ENCODE measurements at regions not wholly inside any gene's neighbourhood (a gene's known extent, or its start where the extent isn't known, plus 50 kb on each side); places are given as distances from the start of the nearest gene placed in this dataset.

DNA sequence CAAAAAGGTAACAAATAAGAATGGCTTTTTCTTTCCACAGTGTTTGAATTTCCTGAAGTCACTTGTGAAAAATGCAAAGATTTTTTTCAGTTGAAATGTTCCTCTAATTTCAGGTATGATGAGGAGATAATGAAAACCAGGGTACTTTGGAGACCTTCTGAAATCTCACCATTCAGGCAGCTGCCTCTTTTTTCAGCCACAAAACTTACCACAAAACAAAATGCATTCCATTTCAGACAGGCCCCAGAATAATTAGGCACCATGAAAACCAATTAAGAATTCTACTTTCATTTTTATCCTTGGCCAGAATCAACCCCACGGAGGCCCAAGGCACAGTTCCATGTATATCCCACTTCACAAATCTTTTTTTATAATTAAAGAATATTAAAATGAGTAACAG, 880.3 kb upstream of the ACVR2A start:
- no peak for DNase-seq (ENCODE audit: low read depth)
- no peak for TF ChIP-seq CTCF (IDR thresholded peaks at IDR 0.05; ENCODE audit: control insufficient read depth, extremely low read depth, insufficient read depth)
- H3K4me3 ChIP-seq (ENCODE audit: low read depth, low read length), result no peak overlapping the region

- TF ChIP-seq CTCF (IDR thresholded peaks at IDR 0.05; ENCODE audit: control insufficient read depth, extremely low read depth, insufficient read depth), result no peak
- no peak for DNase-seq (ENCODE audit: low read depth)
- no peak overlapping the region for H3K4me3 ChIP-seq (ENCODE audit: low read depth, low read length)
Measured at GRCh38 chr2:146954544-146954943, 890.3 kb upstream of the ACVR2A start.

DNA sequence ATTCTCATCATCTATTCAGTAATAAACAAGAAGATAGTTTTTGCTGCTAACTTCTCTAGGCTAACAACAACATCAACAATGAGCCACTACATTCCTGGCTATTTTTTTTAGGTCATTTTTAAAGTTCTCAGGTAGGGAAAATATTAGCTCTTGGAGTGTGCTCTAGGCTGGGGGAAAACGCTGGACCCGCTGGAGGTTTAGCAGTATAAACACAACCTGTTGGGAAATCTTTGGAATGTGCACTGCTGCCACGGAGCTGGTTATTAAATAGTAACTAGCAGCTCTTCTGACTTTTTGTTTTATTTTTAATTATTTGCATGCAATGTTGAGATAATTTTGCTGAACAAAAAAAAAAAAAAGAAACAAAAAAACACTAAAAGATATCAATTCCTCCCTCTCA, 892.1 kb upstream of the ACVR2A start:
- TF ChIP-seq CTCF (IDR thresholded peaks at IDR 0.05; ENCODE audit: control insufficient read depth, extremely low read depth, insufficient read depth), result no peak
- H3K4me3 ChIP-seq (ENCODE audit: low read depth, low read length), result no peak overlapping the region
- DNase-seq (ENCODE audit: low read depth), result no peak

DNA sequence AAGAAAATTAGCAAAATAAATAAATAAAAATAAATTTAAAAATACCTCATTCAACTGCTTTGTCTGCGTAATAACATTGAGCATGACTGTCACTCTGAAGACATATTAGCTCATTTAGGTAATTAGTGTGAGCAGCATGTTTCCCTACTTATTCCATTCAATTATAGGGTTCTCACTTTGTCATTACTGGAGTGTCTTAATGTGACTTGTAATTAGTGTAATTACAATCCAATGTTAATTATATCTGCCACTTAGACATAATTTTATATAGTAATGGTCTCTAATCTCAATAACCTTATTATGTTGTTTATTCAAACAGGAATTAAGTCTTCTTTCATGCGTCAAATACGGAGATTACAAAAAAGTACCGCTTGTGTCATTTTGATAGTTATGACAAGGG, 893.9 kb upstream of the ACVR2A start:
- H3K4me3 ChIP-seq (ENCODE audit: low read depth, low read length), result no peak overlapping the region
- no peak for TF ChIP-seq CTCF (IDR thresholded peaks at IDR 0.05; ENCODE audit: control insufficient read depth, extremely low read depth, insufficient read depth)
- DNase-seq (ENCODE audit: low read depth), result no peak

- TF ChIP-seq CTCF (IDR thresholded peaks at IDR 0.05; ENCODE audit: control insufficient read depth, extremely low read depth, insufficient read depth), result no peak
- DNase-seq (ENCODE audit: low read depth), result no peak
- H3K4me3 ChIP-seq (ENCODE audit: low read depth, low read length), result no peak overlapping the region
Measured at GRCh38 chr2:146950361-146950760, 894.5 kb upstream of the ACVR2A start.

GRCh38 chr2:146949400-146949799, 895.4 kb upstream of the ACVR2A start:
- no peak for TF ChIP-seq CTCF (IDR thresholded peaks at IDR 0.05; ENCODE audit: control insufficient read depth, extremely low read depth, insufficient read depth)

DNA sequence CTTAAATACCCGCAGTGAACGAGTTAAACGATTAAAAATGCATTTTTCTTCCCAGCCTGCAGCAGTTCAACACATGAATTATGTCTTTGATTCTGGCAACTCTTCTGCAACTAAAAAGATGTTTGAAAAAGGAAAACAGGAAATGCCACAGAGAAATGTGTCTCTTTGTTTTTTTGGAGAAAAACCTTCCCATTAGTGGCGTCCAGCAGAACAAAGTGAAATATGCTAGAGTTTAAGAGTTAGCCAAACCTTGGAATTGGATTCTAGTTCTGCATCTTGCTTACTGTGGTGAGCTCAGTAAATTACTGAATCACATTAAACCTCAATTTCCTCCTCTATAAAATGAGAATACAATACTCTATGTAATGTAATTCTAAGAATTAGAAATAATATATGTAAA, 900.2 kb upstream of the ACVR2A start:
- no peak for TF ChIP-seq CTCF (IDR thresholded peaks at IDR 0.05; ENCODE audit: control insufficient read depth, extremely low read depth, insufficient read depth)
- no peak for DNase-seq (ENCODE audit: low read depth)
- no peak overlapping the region for H3K4me3 ChIP-seq (ENCODE audit: low read depth, low read length)

More at GRCh38 chr2:146949400-146949799, 895.4 kb upstream of the ACVR2A start:
- DNase-seq (ENCODE audit: low read depth), result no peak
- no peak overlapping the region for H3K4me3 ChIP-seq (ENCODE audit: low read depth, low read length)
